Breast epithelium (tissue), 3 donors: ENCODE measurements at regions not wholly inside any gene's neighbourhood (a gene's known extent, or its start where the extent isn't known, plus 50 kb on each side); places are given as distances from the start of the nearest gene placed in this dataset.
"Not testable (repeated sequence)": the region's sequence is repeated elsewhere in the genome, so short reads cannot be mapped to it uniquely, and the experiment has no call there.

Experiments used
- POLR2A ChIP-seq: fragments of 450-650 bp; IDR thresholded peaks from one replicate; pipeline ENCODE4 v1.6.1; 2016; ENCODE audit warnings: antibody characterized with exemption, mild to moderate bottlenecking, moderate library complexity
- POLR2AphosphoS5 ChIP-seq, 3 donors: sonication (generic); formaldehyde crosslinking; IDR thresholded peaks; one replicate each; pipeline ENCODE4 v1.6.1; 2017; ENCODE audit warnings: antibody characterized with exemption in 3 of 3
- TF ChIP-seq, protein P1 (sequence below), 3 donors: fragments of 450-650 bp; IDR thresholded peaks; one replicate each; pipeline ENCODE4 v1.5.1; 2016 to 2017; ENCODE audit warnings: antibody characterized with exemption in 3 of 3, mild to moderate bottlenecking in 3 of 3, moderate library complexity in 3 of 3

- TF ChIP-seq, protein P1, sequence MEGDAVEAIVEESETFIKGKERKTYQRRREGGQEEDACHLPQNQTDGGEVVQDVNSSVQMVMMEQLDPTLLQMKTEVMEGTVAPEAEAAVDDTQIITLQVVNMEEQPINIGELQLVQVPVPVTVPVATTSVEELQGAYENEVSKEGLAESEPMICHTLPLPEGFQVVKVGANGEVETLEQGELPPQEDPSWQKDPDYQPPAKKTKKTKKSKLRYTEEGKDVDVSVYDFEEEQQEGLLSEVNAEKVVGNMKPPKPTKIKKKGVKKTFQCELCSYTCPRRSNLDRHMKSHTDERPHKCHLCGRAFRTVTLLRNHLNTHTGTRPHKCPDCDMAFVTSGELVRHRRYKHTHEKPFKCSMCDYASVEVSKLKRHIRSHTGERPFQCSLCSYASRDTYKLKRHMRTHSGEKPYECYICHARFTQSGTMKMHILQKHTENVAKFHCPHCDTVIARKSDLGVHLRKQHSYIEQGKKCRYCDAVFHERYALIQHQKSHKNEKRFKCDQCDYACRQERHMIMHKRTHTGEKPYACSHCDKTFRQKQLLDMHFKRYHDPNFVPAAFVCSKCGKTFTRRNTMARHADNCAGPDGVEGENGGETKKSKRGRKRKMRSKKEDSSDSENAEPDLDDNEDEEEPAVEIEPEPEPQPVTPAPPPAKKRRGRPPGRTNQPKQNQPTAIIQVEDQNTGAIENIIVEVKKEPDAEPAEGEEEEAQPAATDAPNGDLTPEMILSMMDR (IDR thresholded peaks at IDR 0.05) = not testable (repeated sequence)
- TF ChIP-seq POLR2A; POLR2AphosphoS5 (IDR thresholded peaks at IDR 0.05): not testable (repeated sequence)
These were observed 94.2 kb downstream of the CRLF3 start for GRCh38 chr17:30730171-30730836.
